H1 (cell line): ENCODE measurements at regions not wholly inside any gene's neighbourhood (a gene's known extent, or its start where the extent isn't known, plus 50 kb on each side); places are given as distances from the start of the nearest gene placed in this dataset.

Source experiments
- CTCF ChIA-PET: fragments of 300-600 bp; sonication (Branson Sonifier 250); formaldehyde crosslinking; loops from one replicate; lab custom pipeline; 2021; ENCODE audit not compliant: partially characterized antibody; lab: Charles Lee
- POLR2A ChIA-PET: fragments of 300-600 bp; sonication (Branson Sonifier 250); formaldehyde crosslinking; loops from one replicate; lab custom pipeline; 2021; ENCODE audit warnings: inconsistent platforms; ENCODE audit not compliant: partially characterized antibody; lab: Charles Lee
- DNase-seq, 2 experiments: peaks; one replicate each; pipeline versions ENCODE4 v3.0.0 to v3.0.0-alpha.2; 2010 to 2022; ENCODE audit warnings: low spot score in 2 of 2, low read depth in 1 of 2, mixed read lengths in 1 of 2
- FAIRE-seq: peaks from 2 replicates; lab custom pipeline; 2011; peaks lifted over from hg19 to GRCh38; lab: Jason Lieb, UNC
- H2AFZ ChIP-seq: 2 replicates; pipeline ENCODE4 v1.8.1; 2012; ENCODE audit warnings: low read length, inconsistent platforms
- H2AK5ac ChIP-seq: 2 replicates; pipeline ENCODE4 v1.6.1; 2013; ENCODE audit warnings: low read depth, low read length
- H2BK120ac ChIP-seq: replicated peaks from 2 replicates; pipeline ENCODE3; 2013; ENCODE audit warnings: low read depth, low read length, inconsistent platforms
- H2BK12ac ChIP-seq: 2 replicates; pipeline ENCODE4 v1.6.1; 2013; ENCODE audit warnings: low read depth, low read length
- H2BK15ac ChIP-seq: 2 replicates; pipeline ENCODE4 v1.6.1; 2013; ENCODE audit warnings: low read length
- H2BK20ac ChIP-seq: 2 replicates; pipeline ENCODE4 v1.6.1; 2013; ENCODE audit warnings: low read length
- H2BK5ac ChIP-seq: 2 replicates; pipeline ENCODE4 v1.6.1; 2013; ENCODE audit warnings: low read depth, low read length
- H3K14ac ChIP-seq: 2 replicates; pipeline ENCODE4 v1.6.1; 2013; ENCODE audit warnings: inconsistent platforms; ENCODE audit not compliant: insufficient read length
- H3K18ac ChIP-seq: 2 replicates; pipeline ENCODE4 v1.6.1; 2013; ENCODE audit warnings: low read length; ENCODE audit errors: extremely low read depth
- H3K23ac ChIP-seq: 2 replicates; pipeline ENCODE4 v1.6.1; 2013; ENCODE audit warnings: inconsistent platforms; ENCODE audit not compliant: insufficient read length
- H3K23me2 ChIP-seq: 2 replicates; pipeline ENCODE4 v1.6.1; 2013; ENCODE audit warnings: low read depth, low read length
- H3K27ac ChIP-seq: 2 replicates; pipeline ENCODE4 v1.6.1; 2011; ENCODE audit warnings: low read depth, low read length, inconsistent platforms
- H3K27me3 ChIP-seq, 4 experiments: replicated peaks in 1 of 4; 1 replicate in 1 of 4; 2 replicates in 3 of 4; pipeline versions ENCODE4 v1.6.1 to v1.8.1; 2011 to 2013; ENCODE audit warnings: low read length in 3 of 4, mild to moderate bottlenecking in 3 of 4, inconsistent platforms in 2 of 4, mixed read lengths in 2 of 4, moderate library complexity in 1 of 4; ENCODE audit not compliant: control insufficient read depth in 3 of 4, insufficient read depth in 3 of 4; ENCODE audit errors: extremely low read depth in 1 of 4
- H3K36me3 ChIP-seq, 4 experiments: 2 replicates each; pipeline versions ENCODE4 v1.6.1 to v1.8.1; 2011 to 2013; ENCODE audit warnings: mild to moderate bottlenecking in 4 of 4, low read length in 3 of 4, moderate library complexity in 2 of 4, control low read depth in 1 of 4, inconsistent platforms in 1 of 4; ENCODE audit not compliant: insufficient read depth in 4 of 4, control insufficient read depth in 2 of 4
- H3K4ac ChIP-seq: replicated peaks from 2 replicates; pipeline ENCODE3; 2013; ENCODE audit warnings: low read length, low read depth, mixed read lengths, inconsistent platforms; ENCODE audit not compliant: insufficient read length
- H3K4me1 ChIP-seq, 4 experiments: replicated peaks in 1 of 4; 1 replicate in 1 of 4; 2 replicates in 3 of 4; pipeline versions ENCODE4 v1.6.1 to v1.8.1; 2011 to 2013; ENCODE audit warnings: low read length in 3 of 4, inconsistent platforms in 2 of 4, mixed read lengths in 1 of 4; ENCODE audit not compliant: insufficient read depth in 4 of 4, control insufficient read depth in 3 of 4
- H3K4me2 ChIP-seq, 2 experiments: 2 replicates each; pipeline versions ENCODE4 v1.6.1 to v1.8.1; 2011 to 2013; ENCODE audit warnings: low read depth in 2 of 2, low read length in 2 of 2, control low read depth in 1 of 2, inconsistent platforms in 1 of 2, mild to moderate bottlenecking in 1 of 2; ENCODE audit not compliant: insufficient read depth in 1 of 2
- H3K4me3 ChIP-seq, 4 experiments: fragments of 200-600, 300-600 bp in 1 of 4; sonication (generic), shearing (Covaris generic), sonication (Bioruptor Twin) in 1 of 4; 2 replicates each; pipeline versions ENCODE4 v1.5.1 to v1.8.1; 2011 to 2016; ENCODE audit warnings: low read length in 4 of 4, low read depth in 3 of 4, control low read depth in 2 of 4, inconsistent platforms in 2 of 4, mild to moderate bottlenecking in 2 of 4, mixed read lengths in 1 of 4, moderate library complexity in 1 of 4; ENCODE audit not compliant: insufficient read depth in 2 of 4; ENCODE audit errors: extremely low read depth in 1 of 4
- H3K56ac ChIP-seq: replicated peaks from 2 replicates; pipeline ENCODE3; 2013; ENCODE audit warnings: low read depth, mild to moderate bottlenecking, mixed read lengths, low read length, inconsistent platforms; ENCODE audit not compliant: insufficient read length
- H3K79me1 ChIP-seq: 2 replicates; pipeline ENCODE4 v1.6.1; 2013; ENCODE audit warnings: low read depth, low read length, control low read depth
- H3K79me2 ChIP-seq, 2 experiments: 2 replicates each; pipeline versions ENCODE4 v1.6.1 to v1.8.1; 2012 to 2013; ENCODE audit warnings: low read length in 2 of 2, mild to moderate bottlenecking in 2 of 2, inconsistent platforms in 1 of 2; ENCODE audit not compliant: insufficient read depth in 2 of 2, control insufficient read depth in 1 of 2
- H3K9ac ChIP-seq, 4 experiments: replicated peaks in 1 of 4; 1 replicate in 1 of 4; 2 replicates in 3 of 4; pipeline versions ENCODE4 v1.6.1 to v1.8.1; 2011 to 2013; ENCODE audit warnings: low read depth in 3 of 4, low read length in 3 of 4, control low read depth in 2 of 4, mild to moderate bottlenecking in 2 of 4, moderate library complexity in 2 of 4, inconsistent platforms in 1 of 4; ENCODE audit errors: extremely low read depth in 1 of 4
- H3K9me3 ChIP-seq, 2 experiments: 2 replicates each; pipeline versions ENCODE4 v1.6.1 to v1.8.1; 2012 to 2013; ENCODE audit warnings: mild to moderate bottlenecking in 2 of 2, moderate library complexity in 2 of 2, control low read depth in 1 of 2, inconsistent platforms in 1 of 2, low read depth in 1 of 2, low read length in 1 of 2, mixed read lengths in 1 of 2; ENCODE audit not compliant: insufficient read depth in 2 of 2
- H4K20me1 ChIP-seq, 2 experiments: replicated peaks in 1 of 2; 2 replicates each; pipeline versions ENCODE3 to v1.8.1; 2011 to 2013; ENCODE audit warnings: inconsistent platforms in 2 of 2, low read length in 2 of 2, mild to moderate bottlenecking in 1 of 2; ENCODE audit not compliant: insufficient read depth in 2 of 2, control insufficient read depth in 1 of 2
- H4K5ac ChIP-seq: 2 replicates; pipeline ENCODE4 v1.6.1; 2013; ENCODE audit warnings: low read length, low read depth, mixed read lengths, inconsistent platforms; ENCODE audit not compliant: insufficient read length
- H4K8ac ChIP-seq: 2 replicates; pipeline ENCODE4 v1.8.0; 2013; ENCODE audit warnings: mild to moderate bottlenecking, moderate library complexity, low read length, inconsistent platforms; ENCODE audit not compliant: insufficient read depth; ENCODE audit errors: extremely low read depth
- H4K91ac ChIP-seq: replicated peaks from 2 replicates; pipeline ENCODE3; 2013; ENCODE audit warnings: low read length, mixed read lengths, inconsistent platforms; ENCODE audit not compliant: insufficient read length
- ASH2L ChIP-seq: fragments of 200-600, 300-600 bp; sonication (generic); IDR thresholded peaks from one replicate; pipeline ENCODE4 v1.7.1; 2017; ENCODE audit warnings: low read length
- CTBP2 ChIP-seq: IDR thresholded peaks from 2 replicates; pipeline ENCODE4 v1.7.0; 2011; ENCODE audit warnings: borderline replicate concordance, mild to moderate bottlenecking, moderate library complexity, mixed read lengths, low read length; ENCODE audit not compliant: insufficient read depth, insufficient read length
- KDM5A ChIP-seq: fragments of 200-600 bp; IDR thresholded peaks from 2 replicates; pipeline ENCODE4 v1.7.1; 2012; ENCODE audit warnings: mild to moderate bottlenecking, low read length, inconsistent platforms, mixed read lengths
- SIRT6 ChIP-seq: IDR thresholded peaks from one replicate; pipeline ENCODE4 v1.7.1; 2012; ENCODE audit warnings: low read length, inconsistent platforms
- SP4 ChIP-seq: IDR thresholded peaks from 2 replicates; pipeline ENCODE4 v1.6.1; 2012; ENCODE audit warnings: low read length, inconsistent platforms
- TBP ChIP-seq: IDR thresholded peaks from 2 replicates; pipeline ENCODE4 v1.6.1; 2011; ENCODE audit warnings: low read depth, low read length, improper control_type of control experiment

- Histone ChIP-seq H2BK20ac (no peak overlapping the region), H3K9ac (no peak overlapping the region), H3K27ac (no peak overlapping the region), H4K5ac (no peak overlapping the region), H2BK12ac (no peak overlapping the region), H2AFZ (no peak overlapping the region), H3K56ac (no peak overlapping the region), H3K4me1 (0 out of 7 replicates have a peak, but pooled peaks cover 0 to 2% (median 0%) of the 10 kb centered on the region in 4 experiments), H3K23ac (no peak overlapping the region), H2BK5ac (no peak overlapping the region), H3K79me1 (no peaks in the 10 kb centered on the region), H3K4ac (no peak overlapping the region), H3K36me3 (no peaks in the 10 kb centered on the region), H2BK120ac (no peak overlapping the region), H3K18ac (no peak overlapping the region), H3K4me2 (no peak overlapping the region), H3K79me2 (no peaks in the 10 kb centered on the region), H2BK15ac (no peak overlapping the region), H2AK5ac (no peak overlapping the region), H4K20me1 (no peaks in the 10 kb centered on the region), H4K8ac (no peak overlapping the region), H3K23me2 (no peaks in the 10 kb centered on the region; the same call in 1 of the 2 replicates), H3K4me3 (no peak overlapping the region), H3K14ac (no peak overlapping the region), H3K27me3 (no peaks in the 10 kb centered on the region), H3K9me3 (no peaks in the 10 kb centered on the region), H4K91ac (no peak overlapping the region)
- ChIA-PET POLR2A (no interaction called here), CTCF (interaction anchor here (1.4 to 2.6 kb wide), 2 partner anchors 9 to 10 kb away, joined by 3 to 15 read pairs; no protein-coding TSS in a partner anchor)
- DNase-seq (no peak), FAIRE-seq (no peak)
- TF ChIP-seq SP4 = no peak
- no peak for TF ChIP-seq KDM5A
- TF ChIP-seq TBP = no peak
- TF ChIP-seq ASH2L = no peak
- TF ChIP-seq CTBP2 = no peak
- TF ChIP-seq SIRT6 = no peak
Observed at GRCh38 chr15:35741881-35742280, 195.9 kb upstream of the DPH6 start.
